PC-3 (cell line): ENCODE measurements at regions not wholly inside any gene's neighbourhood (a gene's known extent, or its start where the extent isn't known, plus 50 kb on each side); places are given as distances from the start of the nearest gene placed in this dataset.
A peak's percentile ranks its signal among the peaks of the same experiment; 100 is the strongest.
"Not testable (repeated sequence)": the region's sequence is repeated elsewhere in the genome, so short reads cannot be mapped to it uniquely, and the experiment has no call there.

Source experiments
- ATAC-seq: fragments of 200-7000 bp; cut with Tn5 transposase; 2 replicates; pipeline ENCODE4 v1.9.1; 2020; ENCODE audit warnings: mild to moderate bottlenecking, moderate library complexity
- BruUV-seq: library from RNA; stranded (reverse); fragments of 400-500 nt; replicated peaks from 2 replicates; lab custom pipeline; 2021; lab: Mats Ljungman, UMichigan
- CTCF ChIA-PET: fragments of 300-600 bp; sonication (Branson Sonifier 250); formaldehyde crosslinking; loops from one replicate; lab custom pipeline; 2022; ENCODE audit warnings: antibody characterized with exemption; lab: Charles Lee
- POLR2A ChIA-PET: fragments of 300-600 bp; sonication (Branson Sonifier 250); formaldehyde crosslinking; loops from one replicate; lab custom pipeline; 2022; ENCODE audit warnings: antibody characterized with exemption; ENCODE audit not compliant: unreplicated experiment; lab: Charles Lee
- DNase-seq: peaks from one replicate; pipeline ENCODE4 v3.0.0-alpha.2; 2015
- H2AFZ ChIP-seq: fragments of 300-600 bp; sonication (generic); 2 replicates; pipeline ENCODE4 v1.6.0; 2016; ENCODE audit warnings: antibody characterized with exemption, low read length
- H3F3A ChIP-seq: fragments of 300-600 bp; sonication (generic); one replicate; pipeline ENCODE4 v1.6.0; 2017; ENCODE audit warnings: antibody characterized with exemption, low read length, control low read depth, mild to moderate bottlenecking; ENCODE audit not compliant: unreplicated experiment
- H3K27ac ChIP-seq: fragments of 300-600 bp; sonication (generic); 2 replicates; pipeline ENCODE4 v1.5.1; 2016; ENCODE audit warnings: mild to moderate bottlenecking, low read length
- H3K27me3 ChIP-seq: fragments of 300-600 bp; sonication (generic); 2 replicates; pipeline ENCODE4 v1.6.1; 2016; ENCODE audit warnings: low read length, mixed read lengths
- H3K36me3 ChIP-seq: fragments of 300-600 bp; sonication (generic); 2 replicates; pipeline ENCODE4 v1.6.1; 2016; ENCODE audit warnings: low read depth, mixed run types, low read length, mixed read lengths
- H3K4me1 ChIP-seq: fragments of 300-600 bp; sonication (generic); 2 replicates; pipeline ENCODE4 v1.5.1; 2016; ENCODE audit warnings: low read length; ENCODE audit not compliant: insufficient read depth
- H3K4me2 ChIP-seq: fragments of 300-600 bp; sonication (generic); 2 replicates; pipeline ENCODE4 v1.6.0; 2016; ENCODE audit warnings: low read length
- H3K4me3 ChIP-seq: fragments of 300-600 bp; sonication (generic); 2 replicates; pipeline ENCODE4 v1.5.1; 2016; ENCODE audit warnings: mild to moderate bottlenecking, low read length, mixed read lengths
- H3K79me2 ChIP-seq: fragments of 300-600 bp; sonication (generic); 2 replicates; pipeline ENCODE4 v1.6.1; 2017; ENCODE audit warnings: low read length, mixed read lengths
- H3K9ac ChIP-seq: fragments of 300-600 bp; sonication (generic); 2 replicates; pipeline ENCODE4 v1.6.0; 2016; ENCODE audit warnings: mild to moderate bottlenecking, low read length
- H3K9me2 ChIP-seq: fragments of 300-600 bp; sonication (generic); replicated peaks from 2 replicates; pipeline ENCODE4 v1.6.1; 2016; ENCODE audit warnings: mixed run types, low read length, mixed read lengths
- H3K9me3 ChIP-seq: fragments of 300-600 bp; sonication (generic); 2 replicates; pipeline ENCODE4 v1.6.1; 2016; ENCODE audit warnings: low read length, mixed read lengths
- H4K20me1 ChIP-seq: fragments of 300-600 bp; sonication (generic); 2 replicates; pipeline ENCODE4 v1.6.1; 2016; ENCODE audit warnings: low read length, mixed read lengths
- CTCF ChIP-seq: fragments of 300-600 bp; sonication (generic); conservative IDR thresholded peaks from 2 replicates; pipeline ENCODE4 v1.5.1; 2017; ENCODE audit warnings: antibody characterized with exemption, low read depth, mild to moderate bottlenecking, low read length
- EZH2 ChIP-seq: fragments of 300-600 bp; sonication (generic); IDR thresholded peaks from one replicate; pipeline ENCODE4 v1.6.1; 2017; ENCODE audit warnings: antibody characterized with exemption, mild to moderate bottlenecking, low read length; ENCODE audit not compliant: unreplicated experiment
- EZH2phosphoT487 ChIP-seq: fragments of 300-600 bp; sonication (generic); IDR thresholded peaks from 2 replicates; pipeline ENCODE4 v1.6.1; 2018; ENCODE audit warnings: mild to moderate bottlenecking, antibody characterized with exemption, low read length, borderline replicate concordance
- intact Hi-C: fragments of 100-400 bp; cut with micrococcal nuclease; formaldehyde crosslinking; loops from 2 replicates; pipeline ENCODE4 v1.9.0; 2023

GRCh38 chr1:181250038-181250437, 161.5 kb downstream of the IER5 start:
- Histone ChIP-seq H3K9ac (no peak overlapping the region), H3K9me3 (no peaks in the 10 kb centered on the region), H3K4me2 (no peak overlapping the region), H4K20me1 (no peaks in the 10 kb centered on the region), H3K4me3 (no peak overlapping the region), H3K4me1 (peaks cover 16% of the 10 kb centered on the region), H3K9me2 (no peaks in the 10 kb centered on the region), H2AFZ (no peak overlapping the region), H3K36me3 (no peaks in the 10 kb centered on the region), H3K79me2 (no peaks in the 10 kb centered on the region), H3K27me3 (no peaks in the 10 kb centered on the region), H3K27ac (no peak overlapping the region), H3F3A (no peaks in the 10 kb centered on the region)
- no TSS peak for BruUV-seq
- TF ChIP-seq CTCF: no peak
- ChIA-PET CTCF (no interaction called here), POLR2A (no interaction called here)
- ATAC-seq: no peak
- intact Hi-C loops: loop anchor here (5.0 kb wide), 1 partner anchor 172 kb away; no protein-coding TSS in a partner anchor
- DNase-seq: no peak

- intact Hi-C loops: loop anchor here (5.0 kb wide), 1 partner anchor 171 kb away; no protein-coding TSS in a partner anchor
- Histone ChIP-seq H3K4me1 (peaks cover 22% of the 10 kb centered on the region), H3K9me3 (no peaks in the 10 kb centered on the region), H3K9ac (no peak overlapping the region), H3K79me2 (no peaks in the 10 kb centered on the region), H4K20me1 (no peaks in the 10 kb centered on the region), H3K27ac (peak overlapping the region; percentile 32; the same call in 1 of the 2 replicates), H3K4me2 (peak overlapping the region; percentile 56), H3K4me3 (no peak overlapping the region), H3K36me3 (no peaks in the 10 kb centered on the region), H2AFZ (no peak overlapping the region), H3F3A (no peaks in the 10 kb centered on the region), H3K27me3 (no peaks in the 10 kb centered on the region), H3K9me2 (no peaks in the 10 kb centered on the region)
- DNase-seq: peak; percentile 92
- peak; percentile 62 for ATAC-seq
- ChIA-PET CTCF (no interaction called here), POLR2A (no interaction called here)
- TF ChIP-seq EZH2: no peak
- TF ChIP-seq EZH2phosphoT487: no peak
- TF ChIP-seq CTCF: no peak
- BruUV-seq: no TSS peak
These were observed 162.7 kb downstream of the IER5 start for GRCh38 chr1:181251001-181251712.

DNA sequence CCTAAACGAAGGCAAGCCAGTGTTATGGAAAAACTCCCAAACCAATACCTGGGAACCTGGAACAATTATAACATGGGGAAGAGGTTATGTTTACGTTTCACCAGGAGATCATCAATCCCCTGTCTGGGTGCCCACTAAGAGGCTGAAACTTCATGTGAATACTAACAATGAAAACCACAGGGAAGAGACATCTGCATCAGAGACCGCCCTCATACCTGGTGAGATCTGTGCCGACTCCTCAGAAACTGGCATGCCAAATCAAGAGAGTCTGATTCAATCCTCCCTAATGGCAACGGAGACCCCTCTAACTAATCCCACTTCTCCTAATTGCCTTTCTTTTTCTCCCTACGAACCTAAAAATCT, 163.2 kb downstream of the IER5 start:
- Histone ChIP-seq H3K4me3 (no peak overlapping the region), H3K36me3 (no peaks in the 10 kb centered on the region), H4K20me1 (no peaks in the 10 kb centered on the region), H3K9me2 (no peaks in the 10 kb centered on the region), H3F3A (no peaks in the 10 kb centered on the region), H2AFZ (no peak overlapping the region), H3K27ac (peak overlapping the region; percentile 32; the same call in 1 of the 2 replicates), H3K9ac (no peak overlapping the region), H3K27me3 (no peaks in the 10 kb centered on the region), H3K79me2 (no peaks in the 10 kb centered on the region), H3K9me3 (no peaks in the 10 kb centered on the region), H3K4me1 (peaks cover 22% of the 10 kb centered on the region), H3K4me2 (peak overlapping the region; percentile 56)
- DNase-seq (no peak), ATAC-seq (no peak)
- intact Hi-C loops: loop anchor here (5.0 kb wide), 1 partner anchor 171 kb away; no protein-coding TSS in a partner anchor
- TF ChIP-seq EZH2phosphoT487 (no peak), EZH2 (no peak), CTCF (no peak)
- ChIA-PET POLR2A (no interaction called here), CTCF (no interaction called here)
- no TSS peak for BruUV-seq

DNA sequence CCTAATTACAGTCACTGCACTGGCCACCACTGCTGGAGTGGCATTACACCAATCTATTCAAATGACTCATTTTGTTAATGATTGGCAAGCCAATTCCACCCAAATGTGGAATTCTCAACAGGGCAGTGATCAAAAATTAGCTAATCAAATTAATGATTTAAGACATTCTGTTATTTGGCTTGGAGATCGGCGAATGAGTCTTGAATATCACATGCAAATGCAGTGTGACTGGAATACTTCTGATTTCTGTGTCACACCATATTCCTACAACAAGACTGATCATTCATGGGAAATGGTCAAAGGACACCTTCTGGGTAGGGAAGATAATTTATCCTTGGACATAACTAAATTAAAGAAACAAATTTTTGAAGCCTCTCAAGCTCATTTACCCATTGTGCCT, 165.1 kb downstream of the IER5 start:
- H3K9me3 ChIP-seq, ATAC-seq, CTCF ChIA-PET, H3K27ac ChIP-seq, H3K9me2 ChIP-seq, H4K20me1 ChIP-seq, POLR2A ChIA-PET, H3F3A ChIP-seq, H3K79me2 ChIP-seq, H2AFZ ChIP-seq, H3K4me2 ChIP-seq, H3K36me3 ChIP-seq, BruUV-seq, H3K4me3 ChIP-seq, H3K27me3 ChIP-seq, H3K9ac ChIP-seq, DNase-seq: not testable (repeated sequence)
- peaks cover 22% of the 10 kb centered on the region for H3K4me1 ChIP-seq
- intact Hi-C loops: loop anchor here (5.0 kb wide), 1 partner anchor 169 kb away; no protein-coding TSS in a partner anchor
